Muscle of leg (tissue), 3 donors: ENCODE measurements at regions not wholly inside any gene's neighbourhood (a gene's known extent, or its start where the extent isn't known, plus 50 kb on each side); places are given as distances from the start of the nearest gene placed in this dataset.

Experiments used
- DNase-seq: peaks from one replicate; pipeline ENCODE4 v3.0.0; 2013
- H3K27ac ChIP-seq: one replicate; pipeline ENCODE4 v1.5.1; 2013; ENCODE audit warnings: mild to moderate bottlenecking, low read length, control low read depth
- H3K27me3 ChIP-seq: one replicate; pipeline ENCODE4 v1.6.1; 2013; ENCODE audit warnings: low read length; ENCODE audit not compliant: control insufficient read depth, insufficient read depth
- H3K36me3 ChIP-seq: one replicate; pipeline ENCODE4 v1.6.1; 2013; ENCODE audit warnings: low read length; ENCODE audit not compliant: control insufficient read depth, insufficient read depth
- H3K4me1 ChIP-seq: one replicate; pipeline ENCODE4 v1.6.1; 2013; ENCODE audit warnings: low read length; ENCODE audit not compliant: control insufficient read depth, insufficient read depth
- H3K4me3 ChIP-seq: one replicate; pipeline ENCODE4 v1.5.1; 2013; ENCODE audit warnings: low read length, control low read depth
- H3K9me3 ChIP-seq: replicated peaks from 2 replicates; pipeline ENCODE4 v1.6.1; 2013; ENCODE audit warnings: low read depth, low read length; ENCODE audit not compliant: control insufficient read depth
- WGBS: methylation state at CpG from one replicate; pipeline ENCODE4 v1.1.5; 2013; ENCODE audit warnings: missing lambda C conversion rate; ENCODE audit not compliant: insufficient coverage; 5-methylcytosine and 5-hydroxymethylcytosine counted together

DNA sequence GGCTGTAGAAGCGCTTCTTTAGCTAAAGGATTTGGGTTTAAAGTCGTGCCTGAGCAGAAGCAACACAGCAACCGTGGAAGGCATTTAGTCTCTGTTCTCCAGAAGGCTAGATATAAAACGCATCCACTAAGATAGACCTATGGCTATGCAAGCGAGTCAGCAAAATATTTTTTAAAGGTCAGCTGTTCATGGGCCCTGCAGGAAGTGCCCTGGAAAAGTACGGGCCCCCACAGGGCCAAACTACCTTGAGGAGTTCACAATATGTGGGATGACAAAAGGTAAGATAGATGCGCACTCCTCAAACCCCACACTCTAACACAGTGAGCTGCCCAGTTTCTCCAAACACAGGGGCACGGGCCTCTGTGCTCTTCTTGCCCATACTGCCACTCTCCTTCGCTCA lies 261.6 kb downstream of the VPS13C start:
- Histone ChIP-seq H3K4me3 (no peak overlapping the region), H3K36me3 (no peaks in the 10 kb centered on the region), H3K27me3 (no peaks in the 10 kb centered on the region), H3K4me1 (no peaks in the 10 kb centered on the region), H3K9me3 (no peaks in the 10 kb centered on the region), H3K27ac (no peak overlapping the region)
- 69% methylated on average over 7 of the region's 9 CpGs for WGBS
- DNase-seq = no peak

DNA sequence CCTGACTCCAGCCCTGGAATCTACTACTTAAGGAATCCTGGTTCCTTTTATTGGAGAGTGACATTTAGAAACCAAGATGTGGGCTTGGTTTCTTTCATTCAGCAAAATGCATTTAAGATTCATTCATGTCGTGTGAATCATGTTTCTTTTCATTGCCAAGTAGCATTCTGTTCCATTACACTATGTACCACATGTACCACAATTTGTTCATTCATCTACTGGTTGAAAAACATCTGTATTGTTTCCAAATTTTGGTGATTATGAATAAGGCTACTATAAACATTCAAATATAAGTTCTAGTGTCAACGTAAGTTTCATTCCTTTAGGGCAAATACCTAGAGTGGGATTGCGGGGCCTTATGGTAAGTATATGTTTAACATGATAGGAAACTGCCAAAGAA lies 264.2 kb downstream of the VPS13C start:
- no peak overlapping the region for H3K4me3 ChIP-seq
- H3K4me1 ChIP-seq = no peaks in the 10 kb centered on the region
- H3K27me3 ChIP-seq = no peaks in the 10 kb centered on the region
- H3K9me3 ChIP-seq = no peaks in the 10 kb centered on the region
- no peak for DNase-seq
- WGBS = no CpG with 5 or more reads among the region's 3 CpGs
- no peak overlapping the region for H3K27ac ChIP-seq
- H3K36me3 ChIP-seq = no peaks in the 10 kb centered on the region

DNA sequence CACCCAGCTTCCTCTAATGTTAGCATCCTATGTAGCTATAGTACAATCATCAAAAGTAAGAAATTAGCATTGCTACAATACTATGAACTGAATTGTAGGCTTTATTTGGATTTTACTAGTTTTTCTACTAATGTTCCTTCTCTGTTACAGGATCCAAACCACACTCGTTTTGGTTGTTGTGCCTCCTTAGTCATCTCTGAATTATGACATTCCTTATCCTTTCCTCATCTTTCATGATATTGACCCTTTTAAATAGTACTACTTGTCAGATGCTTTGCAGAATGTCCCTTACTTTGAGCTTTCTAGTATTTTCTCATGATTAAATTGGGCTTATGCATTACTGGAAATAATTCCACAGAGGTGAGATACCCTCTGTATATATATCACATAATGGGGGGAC lies 265.4 kb downstream of the VPS13C start:
- Histone ChIP-seq H3K4me1 (no peaks in the 10 kb centered on the region), H3K27ac (no peak overlapping the region), H3K4me3 (no peak overlapping the region), H3K9me3 (no peaks in the 10 kb centered on the region), H3K36me3 (no peaks in the 10 kb centered on the region), H3K27me3 (no peaks in the 10 kb centered on the region)
- no CpG with 5 or more reads among the region's 1 CpG for WGBS
- no peak for DNase-seq

DNA sequence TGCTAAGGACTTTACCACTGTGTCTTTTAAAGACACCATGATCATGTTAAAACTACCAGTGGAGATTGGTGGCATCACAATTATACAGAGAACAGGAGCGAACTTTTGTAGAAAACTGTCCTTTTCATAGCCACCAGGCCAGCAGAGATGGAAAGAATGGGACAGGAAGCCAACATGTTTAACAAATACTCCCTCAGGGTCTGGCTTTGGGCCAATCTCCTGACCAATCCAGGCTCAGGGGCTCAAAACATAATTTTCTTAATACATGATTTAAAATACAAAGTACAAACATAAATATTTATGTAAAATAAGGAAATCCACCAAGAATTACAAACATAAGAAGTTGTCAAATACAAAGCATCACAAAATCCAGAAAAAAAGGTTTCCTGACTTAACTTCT lies 266.0 kb downstream of the VPS13C start:
- Histone ChIP-seq H3K36me3 (no peaks in the 10 kb centered on the region), H3K27me3 (no peaks in the 10 kb centered on the region), H3K4me1 (no peaks in the 10 kb centered on the region), H3K4me3 (no peak overlapping the region), H3K9me3 (no peaks in the 10 kb centered on the region), H3K27ac (no peak overlapping the region)
- DNase-seq = no peak
- no CpG with 5 or more reads among the region's 1 CpG for WGBS

DNA sequence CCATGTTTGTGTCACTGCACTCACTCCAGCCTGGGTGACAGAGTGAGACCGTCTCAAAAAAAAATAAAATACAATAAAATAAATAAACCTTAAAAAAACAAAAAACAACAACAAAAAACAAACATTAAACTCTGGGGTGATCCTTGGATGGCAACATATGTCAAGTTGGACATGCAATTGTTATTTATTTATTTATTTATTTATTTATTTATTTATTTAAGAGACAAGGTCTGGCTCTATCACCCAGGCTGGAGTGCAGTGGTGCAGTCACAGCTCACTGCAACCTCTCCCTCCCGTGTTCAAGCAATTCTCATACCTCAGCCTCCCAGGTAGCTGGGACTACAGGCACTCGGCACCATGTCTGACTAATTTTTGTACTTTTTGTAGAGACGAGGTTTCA lies 275.5 kb downstream of the VPS13C start:
- Histone ChIP-seq H3K36me3 (no peaks in the 10 kb centered on the region), H3K27ac (no peak overlapping the region), H3K4me1 (no peaks in the 10 kb centered on the region), H3K9me3 (no peaks in the 10 kb centered on the region), H3K4me3 (no peak overlapping the region), H3K27me3 (peaks cover 2% of the 10 kb centered on the region)
- 93% methylated on average over 3 of the region's 4 CpGs for WGBS
- no peak for DNase-seq

DNA sequence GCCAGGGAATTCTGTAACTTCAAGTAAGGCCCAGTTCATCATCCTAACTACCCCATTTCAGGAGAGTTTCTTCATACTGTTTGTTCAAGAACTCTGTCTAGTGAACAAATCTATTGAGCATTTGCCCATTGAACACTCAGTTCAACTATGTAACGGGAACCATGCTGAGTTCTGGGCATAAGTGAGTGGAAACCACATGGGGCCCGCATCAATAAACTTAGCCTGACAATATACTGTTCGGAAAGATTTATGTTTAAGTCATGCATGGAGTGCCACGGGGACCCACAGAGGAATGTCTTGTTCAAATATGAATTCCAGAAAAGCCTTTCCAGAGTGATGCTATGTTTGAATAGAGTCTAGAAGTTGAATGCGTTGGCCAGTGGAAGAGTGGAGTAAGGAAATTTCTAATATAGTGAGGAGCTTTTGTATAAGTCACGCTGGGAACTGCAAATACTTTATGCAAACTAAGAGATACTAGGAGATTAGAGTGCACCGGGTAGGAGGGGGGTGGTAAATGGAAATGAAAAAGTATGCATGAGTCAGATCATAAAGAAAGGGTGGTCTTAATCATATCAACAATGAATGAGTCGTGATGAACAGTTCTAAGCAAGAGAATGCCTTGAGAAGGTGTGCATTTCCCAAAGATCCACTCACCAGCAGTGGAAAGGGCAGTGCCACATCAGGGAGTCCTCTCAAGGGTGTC lies 279.8 kb downstream of the VPS13C start:
- Histone ChIP-seq H3K27ac (no peak overlapping the region), H3K4me3 (no peak overlapping the region), H3K4me1 (no peaks in the 10 kb centered on the region), H3K9me3 (no peaks in the 10 kb centered on the region), H3K27me3 (peaks cover 2% of the 10 kb centered on the region), H3K36me3 (no peaks in the 10 kb centered on the region)
- DNase-seq = no peak
- 68% methylated on average over 4 of the region's 8 CpGs for WGBS

DNA sequence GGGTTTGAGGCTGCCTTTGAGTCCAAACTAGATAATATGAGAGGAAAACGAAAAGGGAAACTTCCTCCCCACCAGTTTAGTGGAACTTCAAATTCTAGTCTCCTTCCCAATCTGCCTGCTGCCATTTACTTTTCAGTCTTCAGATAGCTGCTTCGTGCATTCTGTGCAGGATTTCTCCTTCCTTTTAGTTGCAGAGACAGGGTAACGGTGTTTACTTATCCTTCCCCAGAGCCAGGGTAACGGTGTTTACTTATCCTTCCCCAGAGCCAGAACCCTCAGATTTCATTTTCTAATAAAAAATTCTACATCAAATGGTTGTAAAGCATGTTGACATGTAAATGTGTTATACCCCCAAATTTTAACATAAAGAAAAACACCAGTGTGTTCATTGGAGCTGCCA lies 282.6 kb downstream of the VPS13C start:
- H3K36me3 ChIP-seq = no peaks in the 10 kb centered on the region
- peaks cover 2% of the 10 kb centered on the region for H3K27me3 ChIP-seq
- no peak overlapping the region for H3K27ac ChIP-seq
- no peaks in the 10 kb centered on the region for H3K9me3 ChIP-seq
- H3K4me3 ChIP-seq = no peak overlapping the region
- H3K4me1 ChIP-seq = no peaks in the 10 kb centered on the region
- WGBS = no CpG with 5 or more reads among the region's 4 CpGs
- DNase-seq = no peak

DNA sequence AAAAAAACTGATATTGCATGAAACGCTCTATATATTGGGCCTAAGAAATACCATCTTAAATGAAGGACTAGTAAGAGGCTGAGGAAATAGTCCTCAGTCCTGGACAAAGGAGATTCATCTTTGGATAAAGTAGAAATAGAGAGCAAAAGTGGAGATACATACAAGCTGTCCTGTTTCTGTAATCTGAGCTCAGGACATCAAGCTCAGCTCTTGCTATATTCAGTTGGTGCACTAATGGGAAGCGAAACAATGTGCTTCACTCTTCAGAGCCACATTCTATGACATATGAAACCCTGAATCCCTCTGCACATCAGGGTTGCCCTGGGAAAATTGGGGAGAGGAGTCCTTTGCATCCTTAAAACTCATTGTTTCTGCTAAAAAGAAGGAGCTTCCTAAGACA lies 290.7 kb downstream of the VPS13C start:
- Histone ChIP-seq H3K27me3 (no peaks in the 10 kb centered on the region), H3K36me3 (no peaks in the 10 kb centered on the region), H3K4me1 (no peaks in the 10 kb centered on the region), H3K4me3 (no peak overlapping the region), H3K9me3 (no peaks in the 10 kb centered on the region), H3K27ac (no peak overlapping the region)
- WGBS = no CpG with 5 or more reads among the region's 2 CpGs
- no peak for DNase-seq

DNA sequence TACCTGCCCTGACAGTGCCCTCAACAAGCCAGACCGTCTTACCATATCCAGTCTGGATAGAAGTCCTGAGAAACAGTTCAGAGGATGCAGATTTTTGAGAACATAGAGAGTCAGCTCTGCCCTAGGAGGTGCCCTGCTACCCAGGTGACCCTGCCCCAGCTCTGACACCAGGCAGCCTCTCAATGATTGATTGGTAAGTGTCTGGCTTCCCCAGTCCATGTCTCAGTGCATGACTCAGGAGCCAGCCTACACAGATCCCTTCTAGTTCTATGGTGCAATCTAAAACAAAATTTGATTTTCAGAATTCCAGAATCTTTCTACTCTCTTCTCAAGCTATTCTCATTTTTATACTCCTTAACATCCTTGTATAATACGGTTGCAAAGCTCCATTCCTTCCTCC lies 292.1 kb downstream of the VPS13C start:
- WGBS = 100% methylated on average over 1 of the region's 2 CpGs
- H3K9me3 ChIP-seq = no peaks in the 10 kb centered on the region
- no peaks in the 10 kb centered on the region for H3K36me3 ChIP-seq
- DNase-seq = no peak
- no peak overlapping the region for H3K27ac ChIP-seq
- H3K27me3 ChIP-seq = no peaks in the 10 kb centered on the region
- no peak overlapping the region for H3K4me3 ChIP-seq
- H3K4me1 ChIP-seq = no peaks in the 10 kb centered on the region

DNA sequence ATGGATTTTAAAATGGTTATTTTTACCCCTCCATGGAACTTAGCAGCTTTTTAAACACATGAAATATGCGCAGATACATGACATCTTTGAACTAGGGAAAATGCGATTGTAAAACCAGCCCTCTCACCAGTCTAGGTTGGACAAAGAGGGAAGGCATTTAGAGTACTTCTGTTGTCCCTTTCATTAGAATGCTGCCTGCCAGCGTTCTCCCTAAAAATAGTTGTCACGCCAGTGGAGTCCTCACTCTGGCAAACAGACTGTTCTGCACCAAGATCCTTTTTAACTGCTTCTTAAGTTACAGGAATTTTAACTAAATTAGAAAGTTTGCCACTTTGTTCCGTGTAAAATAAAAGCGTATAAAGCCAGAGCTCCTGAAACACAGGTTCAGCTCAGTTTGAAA lies 295.3 kb downstream of the VPS13C start:
- Histone ChIP-seq H3K36me3 (no peaks in the 10 kb centered on the region), H3K9me3 (no peaks in the 10 kb centered on the region), H3K4me1 (no peaks in the 10 kb centered on the region), H3K4me3 (no peak overlapping the region), H3K27me3 (no peaks in the 10 kb centered on the region), H3K27ac (no peak overlapping the region)
- no peak for DNase-seq
- no CpG with 5 or more reads among the region's 6 CpGs for WGBS

DNA sequence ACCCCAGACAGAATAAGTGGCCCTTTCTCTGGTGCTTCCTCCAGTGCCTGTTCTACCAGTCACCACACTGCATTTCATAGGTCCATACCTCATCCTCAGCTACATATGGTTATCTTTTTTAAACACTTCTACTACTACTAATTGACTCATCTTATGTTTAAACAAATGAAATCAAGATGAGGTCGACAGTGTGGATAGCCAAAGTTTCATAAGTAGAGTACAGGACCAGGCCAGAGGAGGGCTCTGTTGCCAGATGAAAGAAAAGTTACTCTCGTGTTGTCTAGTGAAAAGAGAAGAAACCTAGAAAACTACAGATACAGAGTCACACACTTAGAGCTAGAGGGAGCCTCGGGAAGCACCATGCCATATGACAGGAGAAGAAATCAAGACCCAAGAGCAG lies 296.1 kb downstream of the VPS13C start:
- no peak for DNase-seq
- H3K27me3 ChIP-seq = no peaks in the 10 kb centered on the region
- no peaks in the 10 kb centered on the region for H3K36me3 ChIP-seq
- H3K9me3 ChIP-seq = no peaks in the 10 kb centered on the region
- no peak overlapping the region for H3K4me3 ChIP-seq
- WGBS = 83% methylated on average over 1 of the region's 3 CpGs
- H3K27ac ChIP-seq = no peak overlapping the region
- H3K4me1 ChIP-seq = no peaks in the 10 kb centered on the region
